Vagina (tissue), 2 donors: ENCODE measurements at regions not wholly inside any gene's neighbourhood (a gene's known extent, or its start where the extent isn't known, plus 50 kb on each side); places are given as distances from the start of the nearest gene placed in this dataset.

Experiments
- DNase-seq, 2 donors: peaks; one replicate each; pipeline ENCODE4 v3.0.0-alpha.2; 2017; ENCODE audit errors: extremely low spot score in 2 of 2
- H3K27ac ChIP-seq: fragments of 200-600 bp; sonication (generic); one replicate; pipeline ENCODE4 v1.5.1; 2019
- H3K27me3 ChIP-seq: fragments of 200-600 bp; sonication (generic); one replicate; pipeline ENCODE4 v1.5.1; 2019
- H3K36me3 ChIP-seq, 2 donors: fragments of 200-600 bp; sonication (generic); one replicate each; pipeline ENCODE4 v1.5.1; 2017 to 2019
- H3K4me1 ChIP-seq: fragments of 200-600 bp; sonication (generic); one replicate; pipeline ENCODE4 v1.5.1; 2019
- H3K4me3 ChIP-seq, 2 donors: fragments of 200-600 bp; sonication (generic); 1 replicate in 1 of 2; 2 replicates in 1 of 2; pipeline ENCODE4 v1.5.1; 2016 to 2019
- H3K9me3 ChIP-seq: fragments of 200-600 bp; sonication (generic); one replicate; pipeline ENCODE4 v1.5.1; 2019
- POLR2A ChIP-seq, 2 donors: fragments of 450-650 bp; IDR thresholded peaks; one replicate each; pipeline ENCODE4 v1.6.1; 2017; ENCODE audit warnings: antibody characterized with exemption in 2 of 2, mild to moderate bottlenecking in 2 of 2, moderate library complexity in 2 of 2
- POLR2AphosphoS5 ChIP-seq, 2 donors: sonication (generic); formaldehyde crosslinking; IDR thresholded peaks; one replicate each; pipeline ENCODE4 v1.9.0; 2017; ENCODE audit warnings: antibody characterized with exemption in 2 of 2, mild to moderate bottlenecking in 2 of 2, low read depth in 1 of 2; ENCODE audit not compliant: insufficient read depth in 1 of 2
- intact Hi-C: fragments of 100-400 bp; cut with DNase I; formaldehyde crosslinking; loops from one replicate; pipeline ENCODE4 v1.15.1; 2023
- TF ChIP-seq, protein P1 (sequence below), 3 experiments: fragments of 450-650 bp in 2 of 3; fragments of 200-600 bp in 1 of 3; sonication (generic) in 1 of 3; IDR thresholded peaks; one replicate each; pipeline ENCODE4 v1.5.1; 2017 to 2019; ENCODE audit warnings: antibody characterized with exemption in 3 of 3, mild to moderate bottlenecking in 2 of 3, moderate library complexity in 2 of 3

- Histone ChIP-seq H3K4me1 (no peaks in the 10 kb centered on the region), H3K9me3 (no peaks in the 10 kb centered on the region), H3K27ac (no peak overlapping the region), H3K4me3 (no peak overlapping the region), H3K36me3 (no peaks in the 10 kb centered on the region), H3K27me3 (no peaks in the 10 kb centered on the region)
- intact Hi-C loops, result no loop called here
- TF ChIP-seq, protein P1, sequence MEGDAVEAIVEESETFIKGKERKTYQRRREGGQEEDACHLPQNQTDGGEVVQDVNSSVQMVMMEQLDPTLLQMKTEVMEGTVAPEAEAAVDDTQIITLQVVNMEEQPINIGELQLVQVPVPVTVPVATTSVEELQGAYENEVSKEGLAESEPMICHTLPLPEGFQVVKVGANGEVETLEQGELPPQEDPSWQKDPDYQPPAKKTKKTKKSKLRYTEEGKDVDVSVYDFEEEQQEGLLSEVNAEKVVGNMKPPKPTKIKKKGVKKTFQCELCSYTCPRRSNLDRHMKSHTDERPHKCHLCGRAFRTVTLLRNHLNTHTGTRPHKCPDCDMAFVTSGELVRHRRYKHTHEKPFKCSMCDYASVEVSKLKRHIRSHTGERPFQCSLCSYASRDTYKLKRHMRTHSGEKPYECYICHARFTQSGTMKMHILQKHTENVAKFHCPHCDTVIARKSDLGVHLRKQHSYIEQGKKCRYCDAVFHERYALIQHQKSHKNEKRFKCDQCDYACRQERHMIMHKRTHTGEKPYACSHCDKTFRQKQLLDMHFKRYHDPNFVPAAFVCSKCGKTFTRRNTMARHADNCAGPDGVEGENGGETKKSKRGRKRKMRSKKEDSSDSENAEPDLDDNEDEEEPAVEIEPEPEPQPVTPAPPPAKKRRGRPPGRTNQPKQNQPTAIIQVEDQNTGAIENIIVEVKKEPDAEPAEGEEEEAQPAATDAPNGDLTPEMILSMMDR (IDR thresholded peaks at IDR 0.05), result no peak
- TF ChIP-seq POLR2A (IDR thresholded peaks at IDR 0.05) (no peak), POLR2AphosphoS5 (IDR thresholded peaks at IDR 0.05; ENCODE audit: insufficient read depth in 1 of 2, low read depth in 1 of 2) (no peak)
- DNase-seq, result no peak
Measured at GRCh38 chr4:106497271-106497670, 128.7 kb upstream of the GIMD1 start.

GRCh38 chr4:106496061-106496460, 127.5 kb upstream of the GIMD1 start:
- Histone ChIP-seq H3K36me3 (no peaks in the 10 kb centered on the region), H3K4me3 (no peak overlapping the region), H3K9me3 (no peaks in the 10 kb centered on the region), H3K27ac (no peak overlapping the region), H3K27me3 (no peaks in the 10 kb centered on the region), H3K4me1 (no peaks in the 10 kb centered on the region)
- no peak for TF ChIP-seq POLR2A (IDR thresholded peaks at IDR 0.05)
- TF ChIP-seq, protein P1 (IDR thresholded peaks at IDR 0.05), result no peak
- no peak for TF ChIP-seq POLR2AphosphoS5 (IDR thresholded peaks at IDR 0.05; ENCODE audit: insufficient read depth in 1 of 2, low read depth in 1 of 2)
- no peak for DNase-seq
- intact Hi-C loops, result no loop called here

DNA sequence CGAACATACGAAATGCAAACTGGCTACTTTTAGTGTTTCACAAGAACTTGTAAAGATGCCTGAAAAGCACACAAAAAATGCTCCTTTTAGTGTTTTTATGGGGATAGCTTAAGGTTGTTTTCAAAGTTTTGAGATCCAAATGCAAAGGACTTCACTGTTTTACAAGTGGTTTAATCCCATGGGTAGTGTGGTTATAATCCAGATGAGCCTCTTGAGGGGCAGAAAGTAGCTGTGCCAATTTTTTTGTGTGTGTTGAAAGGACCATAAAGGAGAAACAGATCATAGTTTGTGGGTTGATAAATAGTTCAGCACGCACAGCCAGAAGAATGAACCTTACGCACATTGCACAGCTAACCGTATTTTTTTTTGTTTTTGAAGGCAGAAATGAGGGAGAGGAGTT, 126.9 kb upstream of the GIMD1 start:
- no peak for DNase-seq
- Histone ChIP-seq H3K4me1 (no peaks in the 10 kb centered on the region), H3K36me3 (no peaks in the 10 kb centered on the region), H3K27me3 (no peaks in the 10 kb centered on the region), H3K4me3 (no peak overlapping the region), H3K27ac (no peak overlapping the region), H3K9me3 (no peaks in the 10 kb centered on the region)
- TF ChIP-seq POLR2AphosphoS5 (IDR thresholded peaks at IDR 0.05; ENCODE audit: insufficient read depth in 1 of 2, low read depth in 1 of 2) (peak in 1 of 2 donors; percentile 28), POLR2A (IDR thresholded peaks at IDR 0.05) (no peak)
- TF ChIP-seq, protein P1 (IDR thresholded peaks at IDR 0.05), result no peak
- intact Hi-C loops, result no loop called here

- TF ChIP-seq, protein P1 (IDR thresholded peaks at IDR 0.05), result no peak
- TF ChIP-seq POLR2A (IDR thresholded peaks at IDR 0.05) (no peak), POLR2AphosphoS5 (IDR thresholded peaks at IDR 0.05; ENCODE audit: insufficient read depth in 1 of 2, low read depth in 1 of 2) (no peak)
- Histone ChIP-seq H3K36me3 (no peaks in the 10 kb centered on the region), H3K9me3 (no peaks in the 10 kb centered on the region), H3K27me3 (no peaks in the 10 kb centered on the region), H3K4me3 (no peak overlapping the region), H3K4me1 (no peaks in the 10 kb centered on the region), H3K27ac (no peak overlapping the region)
- intact Hi-C loops, result no loop called here
- no peak for DNase-seq
Measured at GRCh38 chr4:106494066-106494465, 125.5 kb upstream of the GIMD1 start.

- Histone ChIP-seq H3K36me3 (no peaks in the 10 kb centered on the region), H3K27me3 (no peaks in the 10 kb centered on the region), H3K4me1 (no peaks in the 10 kb centered on the region), H3K27ac (no peak overlapping the region), H3K9me3 (no peaks in the 10 kb centered on the region), H3K4me3 (no peak overlapping the region)
- TF ChIP-seq POLR2A (IDR thresholded peaks at IDR 0.05), result no peak
- TF ChIP-seq POLR2AphosphoS5 (IDR thresholded peaks at IDR 0.05; ENCODE audit: insufficient read depth in 1 of 2, low read depth in 1 of 2), result no peak
- TF ChIP-seq, protein P1 (IDR thresholded peaks at IDR 0.05), result no peak
- intact Hi-C loops, result no loop called here
- DNase-seq, result no peak
Measured at GRCh38 chr4:106493086-106493485, 124.5 kb upstream of the GIMD1 start.
